HG03442 (cell line): ENCODE measurements at regions not wholly inside any gene's neighbourhood (a gene's known extent, or its start where the extent isn't known, plus 50 kb on each side); places are given as distances from the start of the nearest gene placed in this dataset.
A peak's percentile ranks its signal among the peaks of the same experiment; 100 is the strongest.

ENCODE experiments used
- ATAC-seq: cut with Tn5 transposase; IDR thresholded peaks from one replicate; pipeline ENCODE4 v1.9.1; 2021; ENCODE audit warnings: mild to moderate bottlenecking, moderate library complexity; ENCODE audit not compliant: unreplicated experiment

- ATAC-seq = peak; percentile 77
These were observed 286.0 kb upstream of the TUSC1 start for GRCh38 chr9:25964239-25964638.

DNA sequence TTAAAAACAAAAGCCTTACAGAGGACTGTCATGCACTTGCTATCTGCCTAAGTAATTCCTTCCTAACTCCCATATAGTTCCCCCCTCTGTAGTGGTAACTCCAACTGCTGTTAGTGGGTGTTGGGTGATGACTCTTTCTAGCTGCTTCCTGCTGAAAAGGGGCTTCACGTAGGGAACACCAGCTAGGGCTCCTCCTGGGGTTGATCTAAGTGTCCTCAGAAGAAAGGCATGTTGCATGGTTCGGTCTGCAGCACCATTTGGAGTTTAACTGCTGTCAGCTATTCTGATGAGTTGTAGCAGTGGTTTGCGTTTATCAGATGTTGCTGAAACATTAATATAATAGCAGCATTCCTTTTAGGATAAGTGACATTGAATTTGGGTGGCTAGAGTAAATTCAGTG lies 281.9 kb upstream of the TUSC1 start:
- ATAC-seq = no peak

GRCh38 chr9:25954209-25954608 lies 276.0 kb upstream of the TUSC1 start:
- ATAC-seq = no peak

DNA sequence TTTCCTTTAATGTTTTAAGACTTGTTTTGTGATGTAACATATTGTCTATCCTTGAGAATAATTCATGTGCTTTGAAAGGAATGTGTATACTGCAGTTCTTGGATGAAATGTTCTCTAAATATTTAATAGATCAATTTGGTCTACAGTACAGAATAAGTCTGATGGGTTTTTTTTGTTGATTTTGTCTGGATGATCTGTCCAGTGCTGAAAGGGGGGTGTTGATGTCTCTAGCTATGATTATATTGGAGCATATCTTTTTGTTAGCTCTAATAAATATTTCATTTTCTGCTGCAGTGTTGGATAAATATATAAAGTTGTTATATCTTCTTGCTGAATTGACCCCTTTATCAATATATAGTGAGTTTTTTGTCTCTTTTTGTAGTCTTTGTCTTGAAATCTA lies 269.9 kb upstream of the TUSC1 start:
- ATAC-seq = no peak

- no peak for ATAC-seq
These were observed 260.9 kb upstream of the TUSC1 start for GRCh38 chr9:25939126-25939525.

- no peak for ATAC-seq
These were observed 257.8 kb upstream of the TUSC1 start for GRCh38 chr9:25936031-25936430.

GRCh38 chr9:25935188-25935587 lies 256.9 kb upstream of the TUSC1 start:
- ATAC-seq = no peak

DNA sequence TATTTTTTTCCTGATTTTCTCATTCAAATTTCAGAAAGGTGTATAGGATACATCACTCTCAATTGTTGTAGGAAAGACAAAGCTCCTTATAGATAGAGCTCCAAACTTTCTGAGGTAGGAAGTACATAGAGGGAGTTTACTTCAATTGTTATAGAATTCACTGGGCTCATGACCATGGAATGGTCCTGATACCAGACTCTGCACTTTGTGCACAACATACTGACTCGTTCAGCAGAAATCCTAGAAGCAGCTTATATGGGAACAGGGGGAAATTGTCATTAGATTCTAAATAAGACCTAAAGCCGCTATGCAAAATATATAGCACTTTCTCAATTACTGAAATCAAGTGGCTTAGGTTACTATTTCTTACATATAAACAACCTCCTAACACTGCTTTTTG lies 240.5 kb upstream of the TUSC1 start:
- no peak for ATAC-seq

GRCh38 chr9:25917731-25918362 lies 239.6 kb upstream of the TUSC1 start:
- no peak for ATAC-seq

DNA sequence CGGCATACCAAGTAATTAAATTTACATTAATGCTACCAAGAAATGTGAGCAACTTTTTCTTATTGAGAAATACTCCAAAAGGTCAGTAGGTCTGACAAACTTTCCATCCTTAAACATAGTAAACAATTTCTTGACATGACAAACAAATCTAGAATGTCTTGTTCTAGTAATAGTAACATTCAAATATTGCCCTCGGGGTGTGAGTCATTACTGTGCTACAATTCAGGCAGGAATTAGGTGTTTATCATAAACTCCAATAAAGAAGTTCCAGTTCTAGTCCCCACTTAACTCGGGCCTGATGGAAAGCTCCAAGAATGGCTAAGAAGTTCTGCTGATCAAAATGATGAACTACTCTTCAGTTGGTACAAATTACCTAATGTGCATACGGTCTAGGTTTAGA lies 235.6 kb upstream of the TUSC1 start:
- ATAC-seq = no peak

GRCh38 chr9:25904701-25905100 lies 226.5 kb upstream of the TUSC1 start:
- ATAC-seq = no peak

DNA sequence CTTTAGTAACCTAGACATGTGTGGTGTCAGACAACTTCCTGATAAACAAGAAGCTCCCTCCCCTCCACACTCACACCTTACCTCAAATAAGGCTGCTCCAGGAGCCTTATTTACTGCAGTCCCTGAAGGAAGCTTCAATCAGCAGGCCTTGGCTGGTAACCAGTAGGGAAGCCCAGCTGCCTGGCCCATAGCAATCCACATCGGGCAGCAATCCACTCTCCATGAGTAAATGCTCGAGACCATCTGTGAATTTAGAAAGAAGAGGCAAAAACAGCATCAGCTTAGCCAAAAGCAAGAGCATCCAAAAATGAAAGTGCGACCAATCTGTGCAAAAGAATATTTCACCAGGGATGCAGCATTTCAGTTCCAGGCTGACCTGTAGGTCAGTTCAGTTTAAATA lies 213.3 kb upstream of the TUSC1 start:
- no peak for ATAC-seq

GRCh38 chr9:25889661-25890060 lies 211.4 kb upstream of the TUSC1 start:
- ATAC-seq = no peak

DNA sequence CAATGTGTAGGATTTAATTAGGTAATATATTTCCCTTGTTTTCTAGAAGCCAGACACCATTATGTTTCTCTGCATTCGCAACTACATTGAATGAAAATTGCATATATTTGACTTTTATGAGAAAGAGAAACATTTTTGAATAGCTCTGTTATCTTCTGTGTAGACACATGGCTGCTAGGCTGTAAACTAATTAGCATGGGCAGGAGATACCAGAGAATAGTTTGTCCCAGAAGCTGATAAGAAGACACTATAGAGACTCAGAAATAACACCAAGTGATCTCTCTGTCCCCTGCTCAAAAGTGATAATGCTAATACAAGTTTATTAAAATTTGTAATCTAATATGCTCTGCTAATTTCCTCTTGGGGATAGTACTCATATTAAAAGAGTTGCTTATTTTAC lies 198.0 kb upstream of the TUSC1 start:
- no peak for ATAC-seq

DNA sequence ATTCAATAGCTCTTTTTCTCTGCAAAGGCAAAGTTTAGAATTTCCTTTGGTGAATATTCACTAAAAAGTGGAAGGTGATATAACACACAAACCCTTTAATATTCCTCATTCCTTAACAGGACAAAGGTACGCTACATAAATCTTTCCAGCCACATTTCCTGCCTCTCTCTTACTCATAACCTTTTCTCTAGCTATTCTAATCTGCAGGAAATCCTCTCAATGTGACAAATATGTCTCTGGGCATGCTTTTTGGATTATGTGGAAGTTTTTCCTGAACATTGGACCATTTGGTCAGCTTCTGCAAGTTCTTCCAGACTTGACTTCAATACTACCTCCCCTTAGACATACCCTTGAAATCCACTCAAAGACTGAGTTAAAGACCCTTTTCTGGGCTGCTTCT lies 186.3 kb upstream of the TUSC1 start:
- no peak for ATAC-seq

- ATAC-seq = no peak
These were observed 183.2 kb upstream of the TUSC1 start for GRCh38 chr9:25861421-25861820.

DNA sequence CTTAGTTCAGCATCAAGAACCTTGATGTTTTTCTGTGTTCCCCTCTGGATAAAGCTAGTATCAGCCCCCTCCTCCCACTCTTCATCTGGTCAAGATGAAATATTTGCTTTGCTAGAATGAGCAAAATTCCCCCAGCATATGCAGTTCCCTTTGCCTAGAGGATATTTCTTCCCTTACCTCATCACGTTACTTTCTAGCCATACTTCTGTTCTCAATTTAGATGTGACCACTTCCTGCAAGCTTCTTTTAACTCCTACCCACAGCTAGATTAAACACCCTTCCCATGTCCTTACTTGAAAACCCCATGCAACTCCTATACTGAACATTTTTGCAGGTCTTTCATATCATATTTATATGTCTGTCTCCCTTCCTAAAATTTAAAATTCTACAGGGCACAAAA lies 178.9 kb upstream of the TUSC1 start:
- ATAC-seq = no peak

DNA sequence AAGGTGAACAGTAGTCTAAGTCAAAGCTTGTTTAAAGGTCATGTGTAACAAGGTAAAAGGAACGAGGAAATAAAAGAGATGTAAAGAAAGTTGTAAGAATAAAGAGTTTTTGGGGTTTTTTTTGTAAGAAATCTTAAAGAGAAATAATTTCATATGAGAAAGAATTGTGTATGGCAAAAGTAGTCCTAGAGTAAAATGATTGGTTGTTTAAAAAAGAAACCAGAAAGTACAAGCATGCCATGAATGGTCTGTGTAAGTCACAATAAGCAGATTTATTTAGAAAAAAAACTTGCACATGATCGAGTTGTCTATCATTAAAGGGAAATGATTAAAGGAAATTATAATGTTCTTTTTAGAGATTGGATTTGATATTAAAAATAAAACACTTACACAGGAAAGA lies 172.6 kb upstream of the TUSC1 start:
- ATAC-seq = no peak

DNA sequence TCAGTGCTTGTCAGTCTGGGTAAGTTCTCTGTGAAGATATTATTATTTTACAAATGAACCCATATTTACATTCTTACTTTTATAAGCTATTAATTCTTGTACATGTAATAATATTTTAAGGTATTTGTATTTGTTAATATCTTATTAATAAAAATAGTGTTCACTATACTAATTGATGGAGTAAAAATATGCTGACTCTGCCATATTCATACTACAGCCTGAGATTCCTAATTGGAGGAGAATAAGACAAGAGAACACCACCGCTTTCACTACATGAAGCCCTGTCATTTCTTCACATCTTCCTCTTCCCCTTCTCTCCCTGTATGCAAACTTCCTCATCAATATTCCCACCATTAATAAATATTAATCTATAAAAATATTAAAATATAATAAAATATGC lies 167.6 kb upstream of the TUSC1 start:
- no peak for ATAC-seq

DNA sequence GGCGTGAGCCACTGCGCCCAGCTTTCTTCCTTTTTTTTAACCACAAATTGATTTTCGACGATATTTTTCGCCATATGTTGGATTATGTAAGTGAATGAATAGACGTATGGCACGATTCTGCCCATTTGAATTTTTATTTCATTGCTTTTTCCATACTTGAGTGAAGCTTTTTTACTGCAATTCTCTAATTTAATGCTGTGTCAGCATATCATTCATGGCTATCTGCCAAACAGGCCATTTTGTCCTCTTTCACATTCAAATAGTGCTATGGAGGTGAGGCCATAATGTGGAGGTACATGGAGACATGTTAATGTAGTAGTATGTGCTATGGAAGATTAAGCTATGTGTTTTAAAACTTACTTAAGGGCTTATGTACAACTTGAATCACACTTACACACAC lies 152.1 kb upstream of the TUSC1 start:
- ATAC-seq = no peak

- ATAC-seq = no peak
These were observed 149.4 kb upstream of the TUSC1 start for GRCh38 chr9:25827626-25828025.

GRCh38 chr9:25816439-25816838 lies 138.2 kb upstream of the TUSC1 start:
- no peak for ATAC-seq

GRCh38 chr9:25814023-25814422 lies 135.8 kb upstream of the TUSC1 start:
- ATAC-seq = no peak

DNA sequence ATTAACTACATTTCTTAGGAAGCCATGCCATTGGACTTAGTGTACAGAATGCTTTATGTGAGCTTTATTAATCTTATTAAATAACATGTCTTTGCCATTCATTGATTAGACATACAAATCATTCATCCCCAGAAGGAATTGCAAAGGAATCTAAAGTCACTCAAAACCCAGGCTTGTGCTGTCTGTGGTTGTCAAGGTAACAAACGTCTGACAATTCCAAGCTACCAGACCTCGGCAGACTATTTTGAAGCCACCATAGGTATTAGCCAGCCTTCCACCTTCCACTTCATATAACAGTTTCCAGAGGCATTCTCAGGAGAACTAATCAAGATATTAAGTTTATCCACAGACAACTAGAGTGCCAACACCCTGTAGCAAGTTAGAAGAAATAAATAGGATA lies 135.2 kb upstream of the TUSC1 start:
- ATAC-seq = no peak
